Activated naive CD8-positive, alpha-beta T cell (primary cell): ENCODE measurements at regions not wholly inside any gene's neighbourhood (a gene's known extent, or its start where the extent isn't known, plus 50 kb on each side); places are given as distances from the start of the nearest gene placed in this dataset.
"Not testable (repeated sequence)": the region's sequence is repeated elsewhere in the genome, so short reads cannot be mapped to it uniquely, and the experiment has no call there.

Experiments used
- H3K27ac Mint-ChIP-seq: one replicate; pipeline ENCODE4 v1.8.0; 2021; ENCODE audit warnings: mixed read lengths
- H3K27me3 Mint-ChIP-seq: one replicate; pipeline ENCODE4 v1.8.0; 2021; ENCODE audit warnings: mixed read lengths
- H3K36me3 Mint-ChIP-seq: one replicate; pipeline ENCODE4 v1.8.0; 2021; ENCODE audit warnings: mixed read lengths
- H3K4me1 Mint-ChIP-seq: one replicate; pipeline ENCODE4 v1.8.0; 2021; ENCODE audit warnings: low read depth, mixed read lengths
- H3K4me3 Mint-ChIP-seq: one replicate; pipeline ENCODE4 v1.8.0; 2021; ENCODE audit warnings: mild to moderate bottlenecking, mixed read lengths
- H3K9me3 Mint-ChIP-seq: one replicate; pipeline ENCODE4 v1.8.0; 2021; ENCODE audit warnings: low read depth, mixed read lengths

DNA sequence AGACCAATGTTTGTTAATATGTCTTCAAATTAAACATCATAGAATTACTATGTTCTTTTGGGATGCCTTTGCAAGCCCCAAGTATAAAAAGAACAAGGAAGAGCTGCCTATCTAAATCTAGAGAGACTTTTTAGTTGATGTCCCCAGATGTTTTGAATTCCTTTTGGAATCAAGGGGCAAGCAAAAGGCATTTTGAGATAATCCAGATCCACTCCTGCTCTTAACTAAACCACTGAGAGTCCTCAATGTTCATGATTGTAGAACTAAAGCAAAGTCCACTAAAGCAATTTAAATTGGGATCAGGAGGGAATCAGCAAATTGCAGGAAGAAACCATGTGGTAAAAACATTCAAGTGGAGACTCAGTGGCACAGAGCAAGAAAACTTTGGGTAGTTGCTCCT is 558.5 kb upstream of the VRK2 start:
- H3K36me3 Mint-ChIP-seq = no peaks in the 10 kb centered on the region
- H3K27ac Mint-ChIP-seq = no peak overlapping the region
- no peaks in the 10 kb centered on the region for H3K4me1 Mint-ChIP-seq
- no peaks in the 10 kb centered on the region for H3K9me3 Mint-ChIP-seq
- H3K27me3 Mint-ChIP-seq = peaks cover 1% of the 10 kb centered on the region
- H3K4me3 Mint-ChIP-seq = no peak overlapping the region

DNA sequence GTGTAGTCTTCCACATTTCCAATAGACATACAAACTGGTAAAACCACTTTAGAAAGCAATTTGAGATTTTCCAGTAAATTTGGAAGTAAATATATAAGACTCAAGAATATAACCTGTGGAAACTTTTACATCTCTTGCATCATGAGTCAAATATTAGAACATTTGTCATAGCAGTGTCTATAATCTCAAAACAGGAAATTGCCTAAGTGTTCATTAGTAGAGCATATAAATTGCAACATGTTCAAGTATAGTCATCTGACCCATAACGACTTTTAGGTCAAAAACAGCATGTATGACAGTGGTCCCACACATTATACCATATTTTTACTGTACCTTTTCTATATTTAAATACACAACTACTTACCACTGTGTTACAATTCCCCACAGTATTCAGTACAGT is 555.9 kb upstream of the VRK2 start:
- Mint-ChIP-seq H3K27me3 (peaks cover 1% of the 10 kb centered on the region), H3K36me3 (no peaks in the 10 kb centered on the region), H3K4me1 (no peaks in the 10 kb centered on the region), H3K9me3 (no peaks in the 10 kb centered on the region), H3K27ac (no peak overlapping the region), H3K4me3 (no peak overlapping the region)

DNA sequence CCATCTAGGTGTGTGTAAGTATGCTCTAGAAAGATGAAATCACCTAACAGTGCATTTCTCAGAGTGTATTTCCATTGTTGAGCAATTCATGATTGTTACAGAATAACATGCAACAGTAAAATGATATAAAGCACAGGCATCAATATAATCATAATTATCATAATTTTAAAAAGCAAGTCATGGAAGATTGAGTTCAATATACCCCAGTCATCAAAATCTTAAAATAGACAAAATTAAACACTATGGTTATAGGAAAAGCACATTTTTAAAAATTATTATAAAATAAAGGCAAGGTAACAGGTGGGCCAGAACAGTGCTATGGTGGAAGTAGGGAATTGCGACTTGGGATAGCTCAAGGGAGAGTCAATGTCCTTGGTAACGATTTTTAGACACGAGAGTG is 555.4 kb upstream of the VRK2 start:
- H3K9me3 Mint-ChIP-seq = no peaks in the 10 kb centered on the region
- H3K27ac Mint-ChIP-seq = no peak overlapping the region
- H3K27me3 Mint-ChIP-seq = peaks cover 1% of the 10 kb centered on the region
- no peaks in the 10 kb centered on the region for H3K4me1 Mint-ChIP-seq
- H3K36me3 Mint-ChIP-seq = no peaks in the 10 kb centered on the region
- H3K4me3 Mint-ChIP-seq = no peak overlapping the region

DNA sequence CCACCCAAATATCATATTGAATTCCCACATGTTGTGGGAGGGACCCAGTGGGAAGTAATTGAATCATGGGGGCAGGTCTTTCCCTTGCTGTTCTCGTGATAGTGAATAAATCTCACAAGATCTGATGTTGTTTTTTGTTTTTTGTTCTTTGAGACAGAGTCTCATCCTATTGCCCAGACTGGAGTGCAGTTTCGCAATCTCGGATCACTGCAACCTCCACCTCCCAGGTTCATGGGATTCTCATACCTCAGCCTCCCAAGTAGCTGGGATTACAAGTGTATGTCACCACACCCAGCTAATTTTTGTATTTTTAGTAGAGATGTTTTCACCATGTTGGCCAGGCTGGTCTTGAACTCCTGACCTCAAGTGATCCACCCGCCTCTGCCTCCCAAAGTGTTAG is 552.6 kb upstream of the VRK2 start:
- not testable (repeated sequence) for H3K36me3 Mint-ChIP-seq, H3K27ac Mint-ChIP-seq, H3K9me3 Mint-ChIP-seq, H3K4me1 Mint-ChIP-seq, H3K4me3 Mint-ChIP-seq, H3K27me3 Mint-ChIP-seq

DNA sequence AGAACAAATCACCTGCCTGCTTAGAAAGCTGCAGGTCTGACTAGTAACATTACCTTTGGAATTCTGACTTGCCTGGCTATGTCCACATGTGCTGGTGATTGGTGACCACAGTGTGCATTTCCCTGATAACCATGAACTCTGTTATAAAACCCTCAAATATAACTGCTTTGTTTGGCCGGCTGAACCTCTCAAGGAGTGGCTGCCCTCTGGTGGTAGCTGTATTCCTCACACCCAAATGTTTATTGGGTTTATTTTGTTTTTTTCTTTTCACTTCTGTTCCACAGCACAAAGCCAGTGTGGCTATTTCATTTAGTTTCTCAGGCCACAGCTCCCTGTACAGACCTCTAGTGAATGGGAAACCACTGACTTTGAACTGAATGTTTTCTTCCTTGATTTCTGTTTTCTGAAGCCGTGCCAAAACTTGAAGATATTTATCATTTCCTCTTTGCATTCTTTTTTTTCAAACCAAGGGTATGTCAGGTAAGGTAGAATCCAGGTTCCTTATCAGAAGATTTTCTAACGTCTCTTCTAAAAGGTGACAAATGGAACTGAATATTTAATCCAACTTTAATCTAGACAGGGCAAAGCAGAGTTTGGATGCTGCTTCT is 549.0 kb upstream of the VRK2 start:
- Mint-ChIP-seq H3K36me3 (no peaks in the 10 kb centered on the region), H3K4me3 (no peak overlapping the region), H3K4me1 (no peaks in the 10 kb centered on the region), H3K27ac (no peak overlapping the region), H3K27me3 (no peaks in the 10 kb centered on the region), H3K9me3 (no peaks in the 10 kb centered on the region)

DNA sequence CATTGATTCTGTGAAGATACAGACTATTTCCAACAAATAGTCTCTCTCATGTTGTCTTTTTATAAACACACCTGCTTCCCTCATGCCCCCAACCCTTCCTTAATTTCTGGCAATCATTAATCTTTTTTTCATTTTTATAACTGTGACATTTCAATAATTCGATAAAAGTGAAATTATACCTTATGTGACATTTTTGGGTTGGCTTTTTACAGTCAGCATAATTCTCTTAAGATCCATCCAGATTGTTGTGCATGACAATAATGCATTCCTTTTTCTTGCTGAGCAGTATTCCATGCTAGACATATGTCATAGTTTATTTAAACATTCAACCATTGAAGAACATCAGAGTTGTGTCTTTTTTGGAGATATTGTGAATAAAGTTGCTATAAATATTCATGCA is 541.8 kb upstream of the VRK2 start:
- no peaks in the 10 kb centered on the region for H3K4me1 Mint-ChIP-seq
- H3K27me3 Mint-ChIP-seq = no peaks in the 10 kb centered on the region
- H3K27ac Mint-ChIP-seq = no peak overlapping the region
- no peak overlapping the region for H3K4me3 Mint-ChIP-seq
- no peaks in the 10 kb centered on the region for H3K9me3 Mint-ChIP-seq
- H3K36me3 Mint-ChIP-seq = no peaks in the 10 kb centered on the region

DNA sequence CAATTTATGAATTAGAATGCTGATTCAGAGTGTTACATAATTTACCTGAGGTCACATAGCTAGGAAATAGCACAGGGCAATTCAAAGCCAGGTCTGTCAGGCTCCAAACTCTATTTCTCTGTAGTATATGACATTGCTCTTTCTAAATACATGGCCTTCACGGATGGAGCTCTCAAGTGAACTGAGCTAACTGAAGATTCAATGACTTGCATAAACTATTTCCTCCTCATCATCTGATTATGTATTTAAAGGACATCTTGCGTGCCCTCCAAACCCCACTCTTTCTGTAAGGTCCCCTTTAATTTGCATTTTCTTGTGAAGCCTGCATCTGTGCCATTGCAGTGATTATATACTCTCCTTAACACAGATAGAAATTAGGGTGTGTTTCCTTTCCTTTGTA is 537.4 kb upstream of the VRK2 start:
- Mint-ChIP-seq H3K4me3 (no peak overlapping the region), H3K27ac (no peak overlapping the region), H3K36me3 (no peaks in the 10 kb centered on the region), H3K9me3 (no peaks in the 10 kb centered on the region), H3K27me3 (peaks cover 2% of the 10 kb centered on the region), H3K4me1 (no peaks in the 10 kb centered on the region)

DNA sequence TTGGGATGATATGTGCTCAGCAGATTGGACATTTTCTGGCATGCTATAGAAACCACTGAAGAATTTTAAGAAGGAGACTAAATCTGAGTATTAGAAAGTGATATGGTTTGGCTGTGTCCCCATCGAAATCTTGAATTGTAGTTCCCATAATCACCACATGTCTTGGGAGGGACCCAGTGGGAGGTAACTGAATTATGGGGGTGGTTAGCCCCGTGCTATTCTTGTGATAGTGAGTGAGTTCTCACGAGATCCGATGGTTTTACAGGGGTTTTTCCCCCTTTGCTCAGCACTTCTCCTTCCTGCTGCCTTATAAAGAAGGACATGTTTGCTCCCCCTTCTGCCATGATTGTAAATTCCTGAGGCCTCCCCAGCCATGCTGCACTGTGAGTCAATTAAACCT is 535.9 kb upstream of the VRK2 start:
- H3K36me3 Mint-ChIP-seq = no peaks in the 10 kb centered on the region
- peaks cover 2% of the 10 kb centered on the region for H3K27me3 Mint-ChIP-seq
- no peak overlapping the region for H3K4me3 Mint-ChIP-seq
- no peaks in the 10 kb centered on the region for H3K4me1 Mint-ChIP-seq
- H3K9me3 Mint-ChIP-seq = no peaks in the 10 kb centered on the region
- H3K27ac Mint-ChIP-seq = no peak overlapping the region

DNA sequence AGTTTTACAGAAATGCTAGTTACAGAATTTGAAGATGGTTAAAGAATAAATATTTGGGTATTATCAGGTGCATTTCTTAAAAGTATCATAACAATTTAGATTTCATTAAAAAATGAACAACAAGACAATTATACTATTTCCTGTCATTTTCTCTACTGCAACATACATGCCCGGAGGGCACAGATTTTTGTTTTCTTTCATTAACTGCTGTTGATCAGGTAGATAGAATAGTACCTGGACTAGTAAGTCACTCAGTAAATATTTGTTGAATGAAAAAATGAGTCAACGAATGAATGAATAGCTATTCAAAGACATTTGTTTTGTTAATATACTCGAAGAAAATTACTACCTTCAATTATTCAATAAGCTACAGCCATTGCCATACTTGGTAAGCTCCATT is 531.2 kb upstream of the VRK2 start:
- Mint-ChIP-seq H3K27ac (no peak overlapping the region), H3K36me3 (no peaks in the 10 kb centered on the region), H3K27me3 (peaks cover 2% of the 10 kb centered on the region), H3K9me3 (no peaks in the 10 kb centered on the region), H3K4me1 (no peaks in the 10 kb centered on the region), H3K4me3 (no peak overlapping the region)

DNA sequence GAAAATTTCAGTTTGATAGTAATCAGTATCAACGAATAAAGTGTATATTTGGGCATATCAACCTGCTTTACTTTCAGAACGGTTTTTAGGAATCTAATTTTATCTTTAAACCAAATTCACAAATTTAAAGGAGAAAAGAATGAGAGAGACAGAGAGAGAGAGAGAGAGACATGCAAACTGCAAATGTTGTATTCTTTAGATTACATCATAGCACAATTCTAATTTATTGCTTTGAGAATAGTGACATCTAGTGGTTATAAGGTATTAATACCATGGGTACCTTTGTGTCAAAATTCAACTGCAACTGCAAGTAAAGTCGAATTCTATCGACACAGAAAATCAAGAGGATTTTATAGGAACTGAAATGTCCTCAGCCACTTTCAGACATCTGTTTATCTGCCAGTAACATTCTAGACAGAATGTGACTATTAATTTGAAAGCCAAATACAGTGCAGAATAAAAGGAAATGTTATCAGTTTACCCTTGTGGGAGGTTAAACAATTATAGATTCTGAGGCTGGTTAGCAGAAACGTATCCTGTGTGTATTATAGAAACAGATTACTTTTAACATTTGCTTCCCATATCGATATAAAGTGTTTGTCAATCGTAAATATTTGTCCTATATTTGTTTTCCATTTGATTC is 529.8 kb upstream of the VRK2 start:
- no peaks in the 10 kb centered on the region for H3K36me3 Mint-ChIP-seq
- H3K4me1 Mint-ChIP-seq = no peaks in the 10 kb centered on the region
- H3K4me3 Mint-ChIP-seq = no peak overlapping the region
- peaks cover 2% of the 10 kb centered on the region for H3K27me3 Mint-ChIP-seq
- no peak overlapping the region for H3K27ac Mint-ChIP-seq
- no peaks in the 10 kb centered on the region for H3K9me3 Mint-ChIP-seq

DNA sequence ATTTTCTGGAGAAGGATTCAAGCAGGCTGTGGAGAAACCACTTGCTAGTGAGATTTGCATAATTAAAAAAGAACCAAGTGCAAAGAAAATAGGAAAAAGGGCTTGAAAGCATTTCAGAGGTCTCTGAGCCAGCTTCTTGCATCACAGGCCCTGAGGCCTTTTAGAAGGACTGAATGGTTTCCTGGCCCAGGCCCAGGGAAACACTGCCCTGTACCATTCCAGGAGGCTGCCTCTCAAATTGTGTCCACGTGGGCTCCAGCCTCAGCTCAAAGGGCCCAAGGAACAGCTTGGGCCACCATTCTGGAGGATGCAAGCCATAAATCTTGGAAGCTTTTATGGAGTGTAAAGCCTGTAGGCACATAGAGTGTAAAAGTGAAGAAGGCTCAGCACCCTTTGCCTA is 523.3 kb upstream of the VRK2 start:
- Mint-ChIP-seq H3K27ac (no peak overlapping the region), H3K36me3 (peaks cover 5% of the 10 kb centered on the region), H3K9me3 (peaks cover 5% of the 10 kb centered on the region), H3K4me1 (no peaks in the 10 kb centered on the region), H3K4me3 (no peak overlapping the region), H3K27me3 (peaks cover 2% of the 10 kb centered on the region)

DNA sequence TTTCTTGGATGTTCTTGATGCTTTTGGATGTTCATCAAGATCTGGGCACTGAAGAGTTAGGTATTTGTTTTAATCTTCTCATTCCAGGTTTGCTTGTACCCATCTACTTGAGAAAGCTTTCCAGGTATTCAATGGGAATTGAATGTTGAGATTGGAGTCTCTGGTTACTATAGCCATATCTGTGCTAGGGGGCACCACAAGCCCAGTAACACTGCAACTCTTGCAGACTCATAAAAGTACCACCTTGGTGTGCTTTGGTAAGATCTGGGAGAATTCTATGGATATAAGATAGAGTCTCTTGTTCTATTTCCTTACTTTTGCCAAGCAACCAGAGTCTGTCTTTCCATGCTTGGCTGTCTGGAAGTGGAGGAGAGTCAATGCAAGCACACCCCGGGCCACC is 518.9 kb upstream of the VRK2 start:
- no peaks in the 10 kb centered on the region for H3K4me1 Mint-ChIP-seq
- H3K4me3 Mint-ChIP-seq = no peak overlapping the region
- H3K9me3 Mint-ChIP-seq = peaks cover 5% of the 10 kb centered on the region
- peaks cover 2% of the 10 kb centered on the region for H3K27me3 Mint-ChIP-seq
- H3K36me3 Mint-ChIP-seq = peaks cover 5% of the 10 kb centered on the region
- no peak overlapping the region for H3K27ac Mint-ChIP-seq

DNA sequence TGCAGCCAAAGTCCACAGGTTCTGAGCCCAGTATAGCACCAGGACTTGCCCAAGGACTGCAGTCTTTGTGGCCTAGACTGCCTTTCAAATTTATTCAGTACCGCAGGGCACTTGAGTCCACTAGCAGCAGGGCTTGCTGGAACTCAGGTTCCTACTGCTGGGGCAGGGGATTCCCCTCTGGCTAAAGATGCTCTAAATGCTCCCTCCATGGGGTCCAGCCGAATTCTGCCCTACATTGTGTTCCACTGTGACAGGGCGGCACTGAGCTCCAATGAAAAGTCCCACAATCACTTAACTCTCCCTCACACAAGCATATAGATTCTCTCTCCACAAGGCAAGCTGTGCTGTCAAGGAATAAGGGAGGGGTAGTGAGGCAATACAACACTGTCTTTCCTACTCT is 518.1 kb upstream of the VRK2 start:
- Mint-ChIP-seq H3K27me3 (peaks cover 2% of the 10 kb centered on the region), H3K4me1 (no peaks in the 10 kb centered on the region), H3K4me3 (no peak overlapping the region), H3K36me3 (peaks cover 3% of the 10 kb centered on the region), H3K9me3 (peaks cover 5% of the 10 kb centered on the region), H3K27ac (no peak overlapping the region)

DNA sequence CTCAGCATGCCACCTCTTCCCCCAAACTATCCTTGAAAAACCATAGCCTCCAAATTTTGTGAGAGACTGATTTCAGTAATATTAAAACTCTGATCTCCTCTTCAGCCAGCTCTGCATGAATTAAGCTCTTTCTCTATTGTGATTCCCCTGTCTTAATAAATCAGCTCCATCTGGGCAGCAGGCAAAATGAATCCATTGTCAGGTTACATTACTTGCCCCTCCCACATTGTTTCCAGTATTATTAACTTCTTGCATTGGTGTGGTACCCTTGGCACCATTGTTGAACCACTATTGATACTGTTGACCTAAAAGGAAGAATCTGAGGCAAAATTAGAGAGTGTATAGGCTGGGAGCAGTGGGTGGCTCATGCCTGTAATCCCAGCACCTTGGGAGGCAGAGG is 512.2 kb upstream of the VRK2 start:
- no peaks in the 10 kb centered on the region for H3K36me3 Mint-ChIP-seq
- H3K4me3 Mint-ChIP-seq = no peak overlapping the region
- H3K9me3 Mint-ChIP-seq = no peaks in the 10 kb centered on the region
- H3K27me3 Mint-ChIP-seq = no peaks in the 10 kb centered on the region
- no peak overlapping the region for H3K27ac Mint-ChIP-seq
- H3K4me1 Mint-ChIP-seq = no peaks in the 10 kb centered on the region

DNA sequence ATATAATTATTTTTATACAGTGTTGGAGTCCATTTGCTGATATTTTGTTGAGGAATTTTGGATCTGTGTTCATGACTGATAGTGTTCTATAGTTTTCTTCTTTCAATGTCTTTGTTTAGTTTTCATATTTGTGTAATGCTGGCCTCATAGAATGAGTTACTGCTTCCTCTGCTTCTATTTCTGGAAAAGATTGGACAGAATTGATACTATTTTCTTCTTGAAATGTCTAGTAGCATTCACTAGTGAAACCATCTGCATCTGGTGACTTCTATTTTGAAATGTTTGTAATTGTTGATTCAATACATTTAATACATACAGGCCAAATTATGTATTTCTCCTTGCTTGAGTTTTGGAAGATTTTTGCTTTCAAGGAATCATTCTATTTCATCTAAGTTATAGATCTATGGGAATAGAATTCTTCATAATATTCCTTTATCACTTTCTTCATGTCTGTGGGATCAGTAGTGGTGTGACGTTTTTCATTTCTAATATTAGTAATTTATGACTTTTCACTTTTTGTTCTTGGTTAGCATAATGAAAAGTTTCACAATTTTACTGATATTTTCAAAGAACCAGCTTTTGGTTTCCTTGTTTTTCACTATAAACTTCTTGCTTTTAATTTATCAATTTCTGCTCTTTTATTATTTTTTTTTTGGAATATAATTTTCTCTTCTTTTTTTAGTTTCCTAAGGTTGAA is 509.9 kb upstream of the VRK2 start:
- H3K4me1 Mint-ChIP-seq = no peaks in the 10 kb centered on the region
- no peak overlapping the region for H3K4me3 Mint-ChIP-seq
- no peaks in the 10 kb centered on the region for H3K36me3 Mint-ChIP-seq
- no peak overlapping the region for H3K27ac Mint-ChIP-seq
- no peaks in the 10 kb centered on the region for H3K9me3 Mint-ChIP-seq
- H3K27me3 Mint-ChIP-seq = no peaks in the 10 kb centered on the region

DNA sequence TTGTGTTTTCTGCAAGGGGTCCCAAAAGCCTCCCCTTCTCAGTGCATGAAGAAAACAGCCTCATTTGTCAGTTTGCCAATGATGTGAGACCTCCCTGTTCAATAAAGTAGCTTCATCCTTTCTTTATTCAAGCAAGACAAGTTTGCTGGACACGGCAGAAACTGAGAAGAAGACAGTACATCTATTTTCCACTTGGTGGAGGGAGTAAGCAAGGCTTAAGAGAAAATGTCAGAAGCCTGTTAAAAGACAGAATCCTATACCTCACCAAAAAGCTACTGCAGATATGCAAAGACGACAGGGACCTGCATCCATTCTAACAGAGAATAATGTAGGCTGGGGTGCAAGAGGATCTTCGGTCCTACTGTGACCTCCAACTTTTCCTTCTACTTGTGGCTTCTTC is 506.8 kb upstream of the VRK2 start:
- H3K4me1 Mint-ChIP-seq = no peaks in the 10 kb centered on the region
- H3K4me3 Mint-ChIP-seq = no peak overlapping the region
- peaks cover 3% of the 10 kb centered on the region for H3K27me3 Mint-ChIP-seq
- no peak overlapping the region for H3K27ac Mint-ChIP-seq
- no peaks in the 10 kb centered on the region for H3K9me3 Mint-ChIP-seq
- H3K36me3 Mint-ChIP-seq = no peaks in the 10 kb centered on the region
